K562 (cell line): ENCODE measurements at regions not wholly inside any gene's neighbourhood (a gene's known extent, or its start where the extent isn't known, plus 50 kb on each side); places are given as distances from the start of the nearest gene placed in this dataset.

Experiments
- ATAC-seq: fragments of 200-7000 bp; cut with Tn5 transposase; 3 replicates; pipeline ENCODE4 v1.9.1; 2020; ENCODE audit warnings: moderate library complexity
- BruUV-seq: library from RNA; stranded (reverse); fragments of 400-500 nt; replicated peaks from 2 replicates; lab custom pipeline; 2021; lab: Mats Ljungman, UMichigan
- CTCF ChIA-PET: fragments of 300-600 bp; formaldehyde crosslinking; extraction: SDS; loops from one replicate; lab custom pipeline; 2021; ENCODE audit warnings: low intra/inter-chr PET ratio; lab: Yijun Ruan, JAX
- POLR2A ChIA-PET: fragments of 300-600, 350-650 bp; sonication (Branson Sonifier 250); formaldehyde crosslinking; extraction: SDS; loops from one replicate; lab custom pipeline; 2021; ENCODE audit warnings: antibody characterized with exemption, inconsistent platforms; lab: Yijun Ruan, JAX
- DNase-seq, 4 experiments: peaks; one replicate each; pipeline versions ENCODE4 v3.0.0 to v3.0.0-alpha.2; 2011 to 2018; ENCODE audit warnings: low spot score in 3 of 4, mixed read lengths in 3 of 4; ENCODE audit errors: extremely low read depth in 1 of 4
- FAIRE-seq: peaks from 2 replicates; lab custom pipeline; 2011; peaks lifted over from hg19 to GRCh38; lab: Jason Lieb, UNC
- H2AFZ ChIP-seq: 2 replicates; pipeline ENCODE4 v1.6.0; 2011; ENCODE audit warnings: low read depth, low read length, control low read depth, inconsistent platforms
- H3K27ac ChIP-seq: fragments of 200-600 bp; 3 replicates; pipeline ENCODE4 v1.8.0; 2011; ENCODE audit warnings: low read depth, mild to moderate bottlenecking, control low read depth, inconsistent platforms, low read length, moderate library complexity, mixed read lengths; ENCODE audit errors: extremely low read depth
- H3K27me3 ChIP-seq, 2 experiments: fragments of 300-600 bp in 1 of 2; 2 replicates in 1 of 2; 3 replicates in 1 of 2; pipeline versions ENCODE4 v1.6.0 to v1.8.0; 2011; ENCODE audit warnings: inconsistent platforms in 2 of 2, low read length in 2 of 2, mild to moderate bottlenecking in 1 of 2, mixed read lengths in 1 of 2, moderate library complexity in 1 of 2; ENCODE audit not compliant: control insufficient read depth in 2 of 2, insufficient read depth in 2 of 2
- H3K36me3 ChIP-seq: fragments of 300-600 bp; 3 replicates; pipeline ENCODE4 v1.8.0; 2011; ENCODE audit warnings: mild to moderate bottlenecking, low read length, inconsistent platforms; ENCODE audit not compliant: control insufficient read depth, insufficient read depth
- H3K4me1 ChIP-seq, 2 experiments: fragments of 200-600 bp in 1 of 2; replicated peaks in 1 of 2; 2 replicates in 1 of 2; 3 replicates in 1 of 2; pipeline versions ENCODE4 v1.5.1 to v1.8.0; 2011; ENCODE audit warnings: inconsistent platforms in 2 of 2, low read length in 2 of 2, mild to moderate bottlenecking in 1 of 2, mixed read lengths in 1 of 2, moderate library complexity in 1 of 2; ENCODE audit not compliant: control insufficient read depth in 2 of 2, insufficient read depth in 2 of 2
- H3K4me2 ChIP-seq: 2 replicates; pipeline ENCODE4 v1.6.1; 2011; ENCODE audit warnings: low read length, control low read depth, inconsistent platforms, mixed read lengths; ENCODE audit not compliant: insufficient read depth
- H3K4me3 ChIP-seq: fragments of 200-600 bp; sonication (generic), shearing (Covaris generic); 2 replicates; pipeline ENCODE4 v1.5.1; 2016; ENCODE audit warnings: control low read depth, inconsistent platforms
- H3K79me2 ChIP-seq: fragments of 200-600 bp; 3 replicates; pipeline ENCODE4 v1.8.0; 2011; ENCODE audit warnings: low read length, inconsistent platforms; ENCODE audit not compliant: control insufficient read depth, insufficient read depth
- H3K9ac ChIP-seq, 2 experiments: 2 replicates each; pipeline versions ENCODE4 v1.6.0 to v1.6.1; 2011; ENCODE audit warnings: low read depth in 2 of 2, low read length in 2 of 2, control low read depth in 1 of 2, inconsistent platforms in 1 of 2, mild to moderate bottlenecking in 1 of 2, mixed read lengths in 1 of 2; ENCODE audit not compliant: insufficient read depth in 1 of 2
- H3K9me1 ChIP-seq: one replicate; pipeline ENCODE4 v1.6.0; 2011; ENCODE audit warnings: inconsistent platforms, mild to moderate bottlenecking, low read length, moderate library complexity; ENCODE audit not compliant: control insufficient read depth, insufficient read depth
- H3K9me3 ChIP-seq: replicated peaks from 2 replicates; pipeline ENCODE4 v1.5.1; 2011; ENCODE audit warnings: low read depth, low read length, inconsistent platforms; ENCODE audit not compliant: control insufficient read depth, insufficient read depth
- H4K20me1 ChIP-seq: replicated peaks from 2 replicates; pipeline ENCODE4 v1.6.1; 2011; ENCODE audit warnings: low read length, inconsistent platforms, mixed read lengths; ENCODE audit not compliant: control insufficient read depth, insufficient read depth
- CC2D1A ChIP-seq: fragments of 450-650 bp; IDR thresholded peaks from 2 replicates; pipeline ENCODE4 v1.6.1; 2017; ENCODE audit warnings: mild to moderate bottlenecking
- ETV5 ChIP-seq: sonication (generic); formaldehyde crosslinking; IDR thresholded peaks from 2 replicates; pipeline ENCODE4 v1.4.0; 2020; ENCODE audit warnings: low read depth, mild to moderate bottlenecking, missing genetic modification reagents
- HDAC1 ChIP-seq, 2 experiments: fragments of 450-650 bp; IDR thresholded peaks; 2 replicates each; pipeline ENCODE4 v1.6.1; 2016 to 2017; ENCODE audit warnings: inconsistent platforms in 1 of 2, mild to moderate bottlenecking in 1 of 2, moderate library complexity in 1 of 2
- JUNB ChIP-seq: fragments of 450-650 bp; formaldehyde crosslinking; conservative IDR thresholded peaks from 2 replicates; pipeline ENCODE4 v1.4.0; 2020; ENCODE audit warnings: mild to moderate bottlenecking
- NCOA6 ChIP-seq: fragments of 450-650 bp; IDR thresholded peaks from 2 replicates; pipeline ENCODE4 v1.6.1; 2017; ENCODE audit warnings: mild to moderate bottlenecking
- WGBS: fragments of 100-300 bp; shearing (Covaris generic); methylation state at CpG from one replicate; pipeline ENCODE4 v1.1.6; 2016; ENCODE audit warnings: low coverage, mixed read lengths; ENCODE audit not compliant: insufficient coverage; ENCODE audit errors: missing lambda C conversion rate; 5-methylcytosine and 5-hydroxymethylcytosine counted together
- in situ Hi-C: fragments of 300-500 bp; cut with MboI; formaldehyde crosslinking; loops from 4 replicates; pipeline ENCODE4 v1.15.0; 2018; ENCODE audit warnings: inconsistent platforms, mixed read lengths
- intact Hi-C: fragments of 100-400 bp; cut with micrococcal nuclease; formaldehyde crosslinking; loops from 2 replicates; pipeline ENCODE4 v1.14.2; 2022

DNA sequence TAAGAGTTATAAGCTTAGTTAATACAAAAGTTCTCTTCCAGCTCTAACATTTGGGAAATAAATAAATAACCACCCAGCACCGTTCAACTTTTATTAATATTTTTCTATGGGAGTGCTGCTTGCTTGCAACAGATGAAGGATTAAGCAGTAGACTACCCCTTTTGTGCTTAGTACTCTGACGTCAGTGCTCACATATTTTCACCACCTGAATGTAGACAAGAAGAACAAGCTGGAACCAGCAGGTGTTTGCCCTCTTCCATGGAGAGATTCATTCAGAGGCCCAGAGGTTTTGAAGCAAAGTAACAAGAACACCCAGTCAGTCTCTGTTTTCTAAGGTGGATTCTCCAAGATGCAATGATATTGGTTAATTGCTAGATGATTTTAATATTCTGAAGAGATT, 307.1 kb upstream of the PIK3C3 start:
- BruUV-seq = no TSS peak
- TF ChIP-seq JUNB (no peak), CC2D1A (no peak), HDAC1 (IDR thresholded peaks at IDR 0.05) (no peak)
- TF ChIP-seq, all 486 proteins: peak for 0
- Histone ChIP-seq H3K27me3 (no peaks in the 10 kb centered on the region), H4K20me1 (no peaks in the 10 kb centered on the region), H3K4me3 (no peak overlapping the region), H3K4me2 (no peak overlapping the region), H3K9me1 (no peaks in the 10 kb centered on the region), H3K4me1 (no peaks in the 10 kb centered on the region), H3K9me3 (no peaks in the 10 kb centered on the region), H3K36me3 (no peaks in the 10 kb centered on the region), H2AFZ (no peak overlapping the region), H3K79me2 (no peaks in the 10 kb centered on the region), H3K27ac (no peak overlapping the region), H3K9ac (no peak overlapping the region)
- no peak for DNase-seq
- 0% methylated on average over 2 of the region's 2 CpGs for WGBS
- in situ Hi-C loops = no loop called here
- CTCF ChIA-PET = no interaction called here
- intact Hi-C loops = no loop called here
- FAIRE-seq = no peak
- ATAC-seq = no peak
- POLR2A ChIA-PET = no interaction called here

DNA sequence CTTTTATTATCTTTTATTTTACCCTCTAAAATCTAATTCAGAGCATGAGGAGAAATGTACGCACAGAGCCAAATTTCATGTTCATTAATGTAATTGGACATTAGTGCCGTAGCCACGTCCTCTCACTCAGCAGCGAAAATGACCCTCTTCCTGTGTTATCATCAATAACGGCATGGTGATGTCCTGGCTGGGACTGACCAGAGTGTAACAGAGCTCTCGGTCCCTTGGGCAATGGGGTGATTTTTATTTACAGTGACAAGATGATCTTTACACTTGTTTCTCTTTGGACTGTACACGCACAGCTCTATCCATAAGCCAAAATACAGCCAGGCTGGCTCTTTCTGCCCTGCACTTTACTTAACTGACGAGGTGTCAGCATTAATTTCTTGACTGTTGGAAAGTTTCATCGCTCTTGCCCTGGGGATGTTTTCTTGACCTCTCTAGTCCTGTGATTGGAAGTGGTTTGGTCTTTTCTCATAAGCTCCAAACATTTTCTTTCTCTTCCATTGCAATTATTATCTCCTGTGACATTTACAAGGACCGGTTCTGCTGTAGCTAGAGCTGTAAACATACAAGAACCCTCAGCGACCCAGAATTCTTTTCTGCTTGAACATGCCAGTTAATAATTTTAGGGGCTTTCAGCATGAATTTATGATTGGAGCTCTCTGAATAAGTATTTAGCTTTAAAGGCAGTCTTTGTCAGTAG, 308.0 kb upstream of the PIK3C3 start:
- Histone ChIP-seq H3K79me2 (no peaks in the 10 kb centered on the region), H3K9ac (no peak overlapping the region), H3K27me3 (no peaks in the 10 kb centered on the region), H3K4me1 (no peaks in the 10 kb centered on the region), H3K9me3 (no peaks in the 10 kb centered on the region), H3K9me1 (no peaks in the 10 kb centered on the region), H3K36me3 (no peaks in the 10 kb centered on the region), H3K4me2 (no peak overlapping the region), H2AFZ (no peak overlapping the region), H3K4me3 (no peak overlapping the region), H4K20me1 (no peaks in the 10 kb centered on the region), H3K27ac (no peak overlapping the region)
- POLR2A ChIA-PET = no interaction called here
- no peak for FAIRE-seq
- no peak for ATAC-seq
- intact Hi-C loops (no loop called here), in situ Hi-C loops (no loop called here)
- no peak for DNase-seq
- CTCF ChIA-PET = no interaction called here
- 1% methylated on average over 11 of the region's 11 CpGs for WGBS
- BruUV-seq = no TSS peak
- TF ChIP-seq ETV5 (CRISPR knock-in tag) (no peak), NCOA6 (no peak)
